Heart right ventricle (tissue), 16 donors: ENCODE measurements at regions not wholly inside any gene's neighbourhood (a gene's known extent, or its start where the extent isn't known, plus 50 kb on each side); places are given as distances from the start of the nearest gene placed in this dataset.

ENCODE experiments used
- ATAC-seq, 8 donors: fragments of 200-7000 bp; cut with Tn5 transposase; one replicate each; pipeline ENCODE4 v1.9.1; 2020; ENCODE audit warnings: mild to moderate bottlenecking in 8 of 8, moderate library complexity in 8 of 8, moderate number of reproducible peaks in 1 of 8
- DNase-seq, 2 donors: peaks; one replicate each; pipeline ENCODE4 v3.0.0-alpha.2; 2020
- H3K27ac ChIP-seq, 10 donors: fragments of 200-600 bp; sonication (generic) in 2 of 10; one replicate each; pipeline versions ENCODE4 v1.5.0 to v1.8.0; 2020 to 2022; ENCODE audit warnings: mild to moderate bottlenecking in 3 of 10
- H3K27me3 ChIP-seq, 7 donors: fragments of 200-600 bp; one replicate each; pipeline ENCODE4 v1.8.0; 2021 to 2022; ENCODE audit warnings: mild to moderate bottlenecking in 2 of 7
- H3K36me3 ChIP-seq, 9 donors: fragments of 200-600 bp; sonication (generic) in 1 of 9; one replicate each; pipeline versions ENCODE4 v1.5.0 to v1.8.0; 2020 to 2022; ENCODE audit warnings: mild to moderate bottlenecking in 2 of 9
- H3K4me1 ChIP-seq, 9 donors: fragments of 200-600 bp; sonication (generic) in 1 of 9; one replicate each; pipeline versions ENCODE4 v1.5.0 to v1.8.0; 2020 to 2022; ENCODE audit warnings: mild to moderate bottlenecking in 4 of 9
- H3K4me3 ChIP-seq, 10 donors: fragments of 200-600 bp; sonication (generic) in 2 of 10; one replicate each; pipeline versions ENCODE4 v1.5.0 to v1.8.0; 2020 to 2022; ENCODE audit warnings: mild to moderate bottlenecking in 7 of 10, moderate library complexity in 2 of 10
- H3K9me3 ChIP-seq, 11 donors: fragments of 200-600 bp in 10 of 11; sonication (generic) in 2 of 11; one replicate each; pipeline versions ENCODE4 v1.5.0 to v1.8.0; 2013 to 2022; ENCODE audit warnings: mild to moderate bottlenecking in 2 of 11, control low read depth in 1 of 11, moderate library complexity in 1 of 11
- WGBS, 2 donors: extraction: QIAGEN DNeasy Blood & Tissue Kit; methylation state at CpG; one replicate each; pipeline ENCODE4 v1.1.7; 2013; ENCODE audit warnings: inconsistent platforms in 1 of 2; 5-methylcytosine and 5-hydroxymethylcytosine counted together
- intact Hi-C, 10 donors: fragments of 100-400 bp; cut with DNase I; formaldehyde crosslinking; loops; one replicate each; pipeline versions ENCODE4 v1.11.1 to v1.14.2; 2022
- TF ChIP-seq, protein P1 (sequence below), 9 donors: fragments of 200-600 bp; sonication (generic) in 2 of 9; IDR thresholded peaks; one replicate each; pipeline versions ENCODE4 v1.5.0 to v1.8.0; 2021 to 2022; ENCODE audit warnings: antibody characterized with exemption in 9 of 9, mild to moderate bottlenecking in 5 of 9, moderate library complexity in 1 of 9
- donor health status: Arrhythmogenic right ventricular cardiomyopathy.
- donor health status: ischemic (EF 13 %, LVEDD 7.1; RV severe dilation, severe dysfunction).
- donor health status: healthy with polysubstance abuse.
- donor health status: DM: no; HTN: yes; CAD: no.
- donor health status: DM: no; HTN: no; CAD: no.
- donor health status: ischemic (EF 25% LVEDD 6.9; RV normal size, moderate dysfunction).
- donor health status: ischemic (EF 25% LVEDD 5.7; RV mildly dilated, moderate dysfunction).
- donor health status: healthy.
- donor health status: DM: yes; HTN: yes; CAD: no.
- donor health status: Ischemic cardiomyopathy.
- donor health status: ischemic (EF 35%, LVEDD 5.7; RV mildly dilated, moderate dysfunction).
- donor health status: nonischemic (EF 11% LVEDD 7.7; RV severe dilation, severe dysfunction).
- donor health status: DM: yes; HTN: yes; CAD: no.
- donor health status: PGD.
- donor health status: ischemic (EF 29% LVEDD 5.4; RV normal size, mild dysfunction).
- donor health status: nonischemic (EF 23%, LVEDD 6.1; RV moderate dilation, normal function).

- Histone ChIP-seq H3K9me3 (peaks cover 0 to 15% (median 0%) of the 10 kb centered on the region in 11 donors), H3K4me3 (no peak overlapping the region), H3K36me3 (no peaks in the 10 kb centered on the region), H3K27ac (no peak overlapping the region), H3K27me3 (peaks cover 0 to 14% (median 0%) of the 10 kb centered on the region in 7 donors), H3K4me1 (no peaks in the 10 kb centered on the region)
- WGBS, 2 donors = 81 to 88% methylated on average over 2 of the region's 2 CpGs
- ATAC-seq (no peak), DNase-seq (no peak)
- TF ChIP-seq, protein P1, sequence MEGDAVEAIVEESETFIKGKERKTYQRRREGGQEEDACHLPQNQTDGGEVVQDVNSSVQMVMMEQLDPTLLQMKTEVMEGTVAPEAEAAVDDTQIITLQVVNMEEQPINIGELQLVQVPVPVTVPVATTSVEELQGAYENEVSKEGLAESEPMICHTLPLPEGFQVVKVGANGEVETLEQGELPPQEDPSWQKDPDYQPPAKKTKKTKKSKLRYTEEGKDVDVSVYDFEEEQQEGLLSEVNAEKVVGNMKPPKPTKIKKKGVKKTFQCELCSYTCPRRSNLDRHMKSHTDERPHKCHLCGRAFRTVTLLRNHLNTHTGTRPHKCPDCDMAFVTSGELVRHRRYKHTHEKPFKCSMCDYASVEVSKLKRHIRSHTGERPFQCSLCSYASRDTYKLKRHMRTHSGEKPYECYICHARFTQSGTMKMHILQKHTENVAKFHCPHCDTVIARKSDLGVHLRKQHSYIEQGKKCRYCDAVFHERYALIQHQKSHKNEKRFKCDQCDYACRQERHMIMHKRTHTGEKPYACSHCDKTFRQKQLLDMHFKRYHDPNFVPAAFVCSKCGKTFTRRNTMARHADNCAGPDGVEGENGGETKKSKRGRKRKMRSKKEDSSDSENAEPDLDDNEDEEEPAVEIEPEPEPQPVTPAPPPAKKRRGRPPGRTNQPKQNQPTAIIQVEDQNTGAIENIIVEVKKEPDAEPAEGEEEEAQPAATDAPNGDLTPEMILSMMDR (IDR thresholded peaks at IDR 0.05) = no peak
- intact Hi-C loops = no loop called here
Measured at GRCh38 chr12:125772403-125772802, 707.2 kb downstream of the AACS start.

GRCh38 chr12:125773033-125773640 is 707.9 kb downstream of the AACS start:
- no peaks in the 10 kb centered on the region for H3K4me1 ChIP-seq
- H3K27ac ChIP-seq = no peak overlapping the region
- WGBS, 2 donors = 27 to 29% methylated on average over 14 of the region's 14 CpGs
- TF ChIP-seq, protein P1 (IDR thresholded peaks at IDR 0.05) = peak in 5 of 9 donors; percentile 8 to 33 (median 21)
- DNase-seq (no peak), ATAC-seq (no peak)
- H3K9me3 ChIP-seq = peaks cover 0 to 15% (median 0%) of the 10 kb centered on the region in 11 donors
- H3K4me3 ChIP-seq = no peak overlapping the region
- H3K27me3 ChIP-seq = peaks cover 0 to 14% (median 0%) of the 10 kb centered on the region in 7 donors
- H3K36me3 ChIP-seq = no peaks in the 10 kb centered on the region
- intact Hi-C loops = no loop called here

GRCh38 chr12:125775507-125775906 is 710.3 kb downstream of the AACS start:
- Histone ChIP-seq H3K4me3 (no peak overlapping the region), H3K36me3 (no peaks in the 10 kb centered on the region), H3K9me3 (peaks cover 0 to 15% (median 0%) of the 10 kb centered on the region in 11 donors), H3K27ac (no peak overlapping the region), H3K4me1 (no peaks in the 10 kb centered on the region), H3K27me3 (peaks cover 0 to 14% (median 0%) of the 10 kb centered on the region in 7 donors)
- WGBS, 2 donors = 91 to 95% methylated on average over 3 of the region's 3 CpGs
- ATAC-seq (no peak), DNase-seq (no peak)
- TF ChIP-seq, protein P1 (IDR thresholded peaks at IDR 0.05) = no peak
- intact Hi-C loops = no loop called here

GRCh38 chr12:125776212-125776611 is 711.0 kb downstream of the AACS start:
- H3K4me3 ChIP-seq = no peak overlapping the region
- 74 to 81% methylated on average over 3 of the region's 3 CpGs for WGBS, 2 donors
- intact Hi-C loops = no loop called here
- no peaks in the 10 kb centered on the region for H3K36me3 ChIP-seq
- no peak for ATAC-seq
- H3K9me3 ChIP-seq = peaks cover 0 to 15% (median 0%) of the 10 kb centered on the region in 11 donors
- no peak for DNase-seq
- H3K4me1 ChIP-seq = no peaks in the 10 kb centered on the region
- TF ChIP-seq, protein P1 (IDR thresholded peaks at IDR 0.05) = no peak
- H3K27me3 ChIP-seq = peaks cover 0 to 14% (median 0%) of the 10 kb centered on the region in 7 donors
- H3K27ac ChIP-seq = no peak overlapping the region
